C4-2B (cell line): ENCODE measurements at regions not wholly inside any gene's neighbourhood (a gene's known extent, or its start where the extent isn't known, plus 50 kb on each side); places are given as distances from the start of the nearest gene placed in this dataset.

Source experiments
- CTCF ChIP-seq: fragments of 450-650 bp; conservative IDR thresholded peaks from 2 replicates; pipeline ENCODE4 v1.5.1; 2017; ENCODE audit warnings: mild to moderate bottlenecking
- ZFX ChIP-seq: fragments of 450-650 bp; IDR thresholded peaks from 2 replicates; pipeline ENCODE4 v1.6.1; 2017

- TF ChIP-seq CTCF (no peak), ZFX (no peak)
These were observed 140.8 kb upstream of the SLC1A4 start for GRCh38 chr2:64848363-64848762.
